Loucy (cell line): ENCODE measurements at regions not wholly inside any gene's neighbourhood (a gene's known extent, or its start where the extent isn't known, plus 50 kb on each side); places are given as distances from the start of the nearest gene placed in this dataset.

Experiments used
- EZH2phosphoT487 ChIP-seq: fragments of 200-600 bp; IDR thresholded peaks from 2 replicates; pipeline ENCODE4 v1.6.1; 2018; ENCODE audit warnings: antibody characterized with exemption, mild to moderate bottlenecking, moderate library complexity, borderline replicate concordance
- TF ChIP-seq, protein P1 (sequence below): fragments of 200-600 bp; sonication (generic); conservative IDR thresholded peaks from 2 replicates; pipeline ENCODE4 v1.5.1; 2014; ENCODE audit warnings: mild to moderate bottlenecking, antibody characterized with exemption, low read length

DNA sequence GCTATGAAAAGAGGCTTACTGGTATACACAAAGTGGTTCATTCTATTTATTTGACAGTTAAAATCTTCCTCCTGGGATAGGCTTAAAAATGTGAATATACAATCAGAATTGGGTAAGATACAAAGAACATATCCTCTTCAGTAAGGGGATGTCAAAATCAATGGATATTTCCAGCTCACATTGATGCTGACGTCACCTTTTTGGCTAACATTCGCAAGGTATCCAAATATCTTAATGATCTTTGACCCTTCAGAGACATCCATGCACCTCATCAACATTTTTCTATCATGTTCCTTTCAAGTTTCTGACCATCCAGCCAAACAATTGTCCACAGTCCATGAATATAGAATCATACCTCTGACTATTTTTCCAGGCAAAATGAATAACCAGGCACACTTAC, 697.3 kb downstream of the NR2F2 start:
- TF ChIP-seq, protein P1, sequence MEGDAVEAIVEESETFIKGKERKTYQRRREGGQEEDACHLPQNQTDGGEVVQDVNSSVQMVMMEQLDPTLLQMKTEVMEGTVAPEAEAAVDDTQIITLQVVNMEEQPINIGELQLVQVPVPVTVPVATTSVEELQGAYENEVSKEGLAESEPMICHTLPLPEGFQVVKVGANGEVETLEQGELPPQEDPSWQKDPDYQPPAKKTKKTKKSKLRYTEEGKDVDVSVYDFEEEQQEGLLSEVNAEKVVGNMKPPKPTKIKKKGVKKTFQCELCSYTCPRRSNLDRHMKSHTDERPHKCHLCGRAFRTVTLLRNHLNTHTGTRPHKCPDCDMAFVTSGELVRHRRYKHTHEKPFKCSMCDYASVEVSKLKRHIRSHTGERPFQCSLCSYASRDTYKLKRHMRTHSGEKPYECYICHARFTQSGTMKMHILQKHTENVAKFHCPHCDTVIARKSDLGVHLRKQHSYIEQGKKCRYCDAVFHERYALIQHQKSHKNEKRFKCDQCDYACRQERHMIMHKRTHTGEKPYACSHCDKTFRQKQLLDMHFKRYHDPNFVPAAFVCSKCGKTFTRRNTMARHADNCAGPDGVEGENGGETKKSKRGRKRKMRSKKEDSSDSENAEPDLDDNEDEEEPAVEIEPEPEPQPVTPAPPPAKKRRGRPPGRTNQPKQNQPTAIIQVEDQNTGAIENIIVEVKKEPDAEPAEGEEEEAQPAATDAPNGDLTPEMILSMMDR = no peak
- no peak for TF ChIP-seq EZH2phosphoT487
